ENCODE measurements at regions not wholly inside any gene's neighbourhood (a gene's known extent, or its start where the extent isn't known, plus 50 kb on each side); places are given as distances from the start of the nearest gene placed in this dataset.
"Not testable (repeated sequence)": the region's sequence is repeated elsewhere in the genome, so short reads cannot be mapped to it uniquely, and the experiment has no call there.

GRCh38 chr6:10343320-10343719, 71.6 kb downstream of the TFAP2A start:
- DNase-seq, result no peak

DNA sequence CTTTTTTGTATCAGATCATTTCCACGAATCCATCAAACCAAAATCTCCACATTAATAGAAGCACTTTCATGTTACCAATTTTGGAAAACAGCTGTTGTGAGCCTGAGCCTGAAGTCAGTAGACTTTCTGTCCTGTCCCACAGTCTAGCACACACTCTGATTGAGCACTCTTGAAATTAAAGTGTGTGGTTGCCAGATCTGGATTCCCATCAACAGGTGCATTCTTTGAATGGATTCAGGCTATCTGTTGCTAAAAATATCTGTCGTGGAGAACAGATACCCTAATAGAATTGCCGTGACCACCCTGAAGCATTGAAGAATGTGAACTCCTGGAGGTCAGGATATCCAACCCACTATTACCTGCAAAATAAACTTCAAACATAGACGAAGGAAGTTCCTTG, 73.3 kb downstream of the TFAP2A start:
- DNase-seq, result no peak

- DNase-seq, result no peak
Measured at GRCh38 chr6:10338151-10338550, 76.7 kb downstream of the TFAP2A start.

DNA sequence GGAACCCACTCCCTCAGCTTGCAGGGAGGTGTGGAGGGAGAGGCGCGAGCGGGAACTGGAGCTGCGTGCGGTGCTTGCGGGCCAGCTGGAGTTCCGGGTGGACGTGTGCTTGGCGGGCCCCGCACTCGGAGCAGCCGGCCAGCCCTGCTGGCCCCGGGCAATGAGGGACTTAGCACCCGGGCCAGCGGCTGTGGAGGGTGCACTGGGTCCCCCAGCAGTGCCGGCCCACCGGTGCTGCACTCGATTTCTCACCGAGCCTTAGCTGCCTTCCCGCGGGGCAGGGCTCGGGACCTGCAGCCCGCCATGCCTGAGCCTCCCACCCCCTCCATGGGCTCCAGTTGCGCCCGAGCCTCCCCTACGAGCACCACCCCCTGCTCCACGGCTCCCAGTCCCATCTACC, 77.5 kb downstream of the TFAP2A start:
- DNase-seq, result not testable (repeated sequence)

GRCh38 chr6:10332111-10332510, 82.8 kb downstream of the TFAP2A start:
- no peak for DNase-seq

DNA sequence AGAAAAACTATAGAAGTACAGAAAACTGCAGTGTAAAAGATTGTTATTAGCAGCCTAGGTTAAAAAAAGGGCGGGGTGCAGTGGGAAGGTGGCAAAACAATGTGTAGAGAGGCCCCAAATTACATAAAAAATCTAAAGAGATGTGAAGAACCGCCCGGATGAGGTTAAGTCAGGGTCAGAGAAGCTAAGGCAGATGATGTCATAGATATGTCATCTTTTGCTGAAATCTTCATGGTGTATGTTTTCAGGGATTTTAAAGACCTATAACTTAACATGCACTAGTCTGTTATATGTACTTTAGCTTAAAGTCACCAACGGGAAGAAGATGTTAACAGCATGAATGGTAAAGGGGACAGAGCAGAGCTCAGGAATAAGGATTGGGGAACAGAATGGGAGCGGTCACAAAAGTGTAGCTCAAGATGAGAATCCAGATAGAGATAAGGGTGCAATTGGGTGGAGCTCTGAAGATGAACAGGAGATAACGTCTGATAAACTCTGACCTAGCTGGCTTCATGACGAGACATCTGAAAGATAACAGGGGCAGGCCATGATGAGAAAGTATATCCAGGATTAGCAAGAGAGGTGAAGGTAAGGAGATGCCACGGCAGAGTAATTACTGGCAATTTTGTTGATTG, 83.4 kb downstream of the TFAP2A start:
- DNase-seq, result no peak

DNA sequence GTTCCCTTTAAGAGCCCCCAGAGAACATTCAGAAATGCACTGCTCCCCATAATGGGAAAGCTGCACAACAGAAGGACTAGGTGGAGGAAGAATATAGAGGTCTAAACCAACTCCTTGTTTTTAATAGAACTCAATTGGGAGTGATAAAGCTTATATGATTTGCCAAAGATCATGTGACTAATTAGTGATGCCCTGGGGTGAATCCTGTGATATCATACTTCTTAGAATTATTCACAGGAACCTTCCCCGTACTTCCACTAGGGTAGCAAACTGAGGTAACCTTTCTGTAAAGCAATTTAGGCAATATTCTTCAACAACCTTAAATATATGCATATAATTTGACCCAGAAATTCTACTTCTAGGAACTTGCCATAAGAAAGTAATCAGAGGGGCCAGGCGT, 84.4 kb downstream of the TFAP2A start:
- DNase-seq, result no peak

DNA sequence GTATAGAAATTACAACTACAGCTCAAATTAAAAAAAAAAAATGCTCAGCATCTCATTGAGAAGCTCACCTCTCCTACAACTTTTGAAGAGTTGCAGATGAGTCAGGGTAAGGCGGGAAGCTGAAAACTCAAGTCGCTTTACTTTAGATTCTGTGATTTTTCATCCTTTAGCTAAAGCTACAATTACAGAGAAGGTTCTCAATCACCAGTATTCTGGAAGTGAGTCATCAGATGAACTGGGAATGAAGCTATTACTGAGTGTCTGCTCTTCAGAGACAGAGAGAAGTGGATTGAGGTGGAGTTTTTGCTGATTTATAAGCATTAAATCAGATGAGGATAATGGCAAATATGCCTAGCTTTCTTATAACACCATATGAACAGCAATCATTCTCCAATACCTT, 91.9 kb downstream of the TFAP2A start:
- no peak for DNase-seq

DNA sequence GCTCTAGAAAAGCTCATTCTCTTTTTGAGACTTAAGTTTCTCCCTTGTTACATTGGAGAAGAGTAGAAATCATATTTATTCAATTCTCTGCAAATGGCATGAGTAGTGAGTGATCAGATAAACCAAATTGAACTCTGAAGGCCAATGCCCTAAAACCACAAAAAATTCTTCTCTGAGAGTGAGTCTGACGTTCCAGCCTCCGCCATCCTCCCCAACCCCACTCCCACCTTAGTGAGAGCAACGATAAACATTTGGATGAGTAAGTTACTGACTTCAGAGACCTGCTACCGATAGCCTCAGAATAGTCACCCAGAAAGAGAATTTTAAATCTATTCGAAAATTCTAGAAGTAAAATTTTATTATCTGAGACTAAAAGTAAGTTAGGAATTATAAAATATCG, 94.6 kb downstream of the TFAP2A start:
- DNase-seq, result no peak

GRCh38 chr6:10316373-10316721, 98.5 kb downstream of the TFAP2A start:
- DNase-seq, result no peak

GRCh38 chr6:10315658-10316372, 99.1 kb downstream of the TFAP2A start:
- no peak for DNase-seq

GRCh38 chr6:10315034-10315433, 99.8 kb downstream of the TFAP2A start:
- DNase-seq, result no peak

DNA sequence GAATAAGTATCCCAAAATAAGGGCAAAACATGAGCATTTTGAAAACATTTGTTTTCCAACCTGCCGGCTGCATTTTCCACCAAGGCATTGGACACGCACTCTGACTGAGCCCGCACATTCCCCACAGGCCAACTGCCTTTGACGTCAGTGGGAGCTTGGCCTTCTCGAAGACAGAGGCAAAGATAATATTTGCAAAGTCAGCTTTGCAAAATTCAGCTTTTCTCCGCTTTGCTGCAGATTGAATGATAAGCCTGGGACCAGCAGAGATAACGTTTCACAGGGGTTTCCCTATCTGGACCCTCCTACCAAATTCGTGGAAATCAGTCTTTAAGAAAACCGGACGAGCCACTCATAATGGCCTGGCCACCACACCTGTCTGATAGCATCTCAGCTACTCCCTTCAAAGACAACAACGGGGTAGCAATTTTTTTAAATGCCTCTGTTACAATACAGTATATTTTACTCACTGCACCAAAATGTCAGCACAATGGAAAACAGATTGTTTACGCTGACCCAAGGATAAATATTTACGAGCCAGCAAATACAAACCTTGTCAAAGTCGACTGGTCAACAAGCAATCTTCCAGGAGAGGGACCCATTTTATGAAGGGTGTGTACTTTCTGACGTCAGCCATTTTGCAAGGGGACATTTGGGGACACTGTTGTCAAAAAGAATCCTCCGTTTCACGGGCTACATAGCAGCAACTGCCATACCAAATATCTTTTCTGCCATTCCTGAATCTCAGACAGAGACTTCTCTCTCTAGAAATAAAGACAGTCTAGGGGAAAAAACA, 100.5 kb downstream of the TFAP2A start:
- DNase-seq, result no peak

- no peak for DNase-seq
Measured at GRCh38 chr6:10313799-10314162, 101.1 kb downstream of the TFAP2A start.

DNA sequence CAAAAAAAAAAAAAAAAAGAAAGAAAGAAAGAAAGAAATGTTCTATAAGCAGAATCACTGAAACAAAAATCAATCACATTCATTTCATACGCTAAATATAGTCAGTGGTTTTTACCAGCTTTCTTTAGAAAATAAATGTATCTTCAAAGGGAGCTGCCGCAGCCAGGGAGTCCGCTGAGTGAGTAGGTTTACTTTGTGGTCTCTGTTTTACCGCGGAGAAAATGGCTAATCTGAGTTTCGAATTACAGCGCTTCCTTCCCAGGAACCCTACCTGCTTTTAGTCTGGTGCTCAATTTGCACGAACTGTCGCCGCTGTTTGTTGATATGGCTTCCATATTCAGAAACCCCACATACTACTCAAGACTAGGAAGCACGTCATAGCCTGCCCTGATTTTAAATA, 102.4 kb downstream of the TFAP2A start:
- DNase-seq, result no peak

DNA sequence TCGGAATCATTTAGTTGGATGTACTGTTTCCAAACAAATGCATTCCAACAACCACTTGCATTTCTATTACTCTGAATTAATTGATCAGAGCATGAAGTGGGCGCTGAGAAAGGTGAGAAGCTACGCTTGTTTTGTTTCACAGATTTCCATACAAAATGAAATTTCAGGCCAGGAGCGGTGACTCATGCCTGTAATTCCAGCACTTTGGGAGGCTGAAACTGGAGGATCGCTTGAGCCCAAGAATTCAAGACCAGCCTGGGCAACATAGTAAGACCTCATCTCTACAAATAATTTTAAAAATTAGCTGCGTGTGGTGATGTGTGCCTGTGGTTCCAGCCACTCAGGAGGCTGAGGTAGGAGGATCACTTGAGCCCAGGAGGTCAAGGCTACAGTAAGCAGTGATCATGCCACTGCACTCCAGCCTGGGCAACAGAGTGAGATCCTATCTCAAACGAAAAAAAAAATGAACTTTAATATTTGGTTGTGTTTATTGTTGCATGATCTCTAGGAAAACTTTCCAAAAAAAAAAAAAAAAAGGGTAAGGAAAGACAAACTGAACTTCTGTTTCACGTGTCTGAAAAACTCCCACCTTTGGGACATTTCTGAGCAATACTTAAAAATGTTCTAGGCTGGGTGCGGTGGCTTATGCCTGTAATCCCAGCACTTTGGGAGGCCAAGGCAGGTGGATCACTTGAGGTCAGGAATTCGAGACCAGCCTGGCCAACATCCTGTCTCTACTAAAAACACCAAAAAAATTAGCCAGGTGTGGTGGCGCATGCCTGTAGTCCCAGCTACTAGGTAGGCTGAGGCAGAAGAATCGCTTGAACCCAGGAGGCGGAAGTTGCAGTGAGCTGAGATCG, 103.1 kb downstream of the TFAP2A start:
- not testable (repeated sequence) for DNase-seq

- DNase-seq, result no peak
Measured at GRCh38 chr6:10310826-10311225, 104.0 kb downstream of the TFAP2A start.

DNA sequence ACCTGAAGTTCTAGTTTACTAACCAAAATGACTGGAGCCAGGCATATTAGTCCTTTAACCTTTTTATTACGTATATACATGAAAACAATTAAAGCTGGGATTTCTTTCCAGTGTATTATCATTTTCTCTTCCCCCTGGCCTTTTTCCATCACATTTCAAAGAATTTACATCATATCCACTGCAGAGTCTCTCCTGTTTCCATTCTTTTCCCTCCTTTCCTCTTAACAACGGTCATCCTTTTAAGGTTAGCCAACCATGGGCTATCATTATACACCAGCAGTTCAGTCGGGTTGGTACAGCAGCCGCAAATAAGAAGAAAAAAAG, 104.6 kb downstream of the TFAP2A start:
- DNase-seq, result no peak

GRCh38 chr6:10309457-10310329, 105.2 kb downstream of the TFAP2A start:
- DNase-seq, result no peak

DNA sequence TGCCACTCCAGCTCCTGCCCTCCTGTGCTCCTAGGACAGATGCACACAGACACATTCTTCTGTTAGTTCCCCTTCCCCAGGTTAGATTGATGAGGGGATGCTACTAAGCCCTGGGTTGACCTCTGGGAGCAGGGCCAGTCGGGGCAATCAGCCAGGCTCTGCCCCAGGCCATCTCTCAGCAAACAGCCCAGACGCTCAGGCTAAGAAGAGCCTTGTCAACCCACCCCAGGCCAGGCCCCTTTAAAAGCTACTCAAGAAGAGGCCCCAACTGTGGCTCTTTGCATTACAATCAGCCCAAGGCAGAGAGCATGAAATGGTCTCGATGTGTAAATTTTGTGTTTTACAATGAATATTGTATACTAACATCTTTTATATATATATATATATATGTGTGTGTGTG, 107.4 kb downstream of the TFAP2A start:
- no peak for DNase-seq

- DNase-seq, result no peak
Measured at GRCh38 chr6:10307028-10307427, 107.8 kb downstream of the TFAP2A start.

GRCh38 chr6:10305790-10306415, 109.0 kb downstream of the TFAP2A start:
- DNase-seq, result no peak
